Neural cell (in vitro differentiated cells): ENCODE measurements at regions not wholly inside any gene's neighbourhood (a gene's known extent, or its start where the extent isn't known, plus 50 kb on each side); places are given as distances from the start of the nearest gene placed in this dataset.

Source experiments
- CTCF ChIP-seq: fragments of 450-650 bp; IDR thresholded peaks from 2 replicates; pipeline ENCODE4 v1.5.1; 2014; ENCODE audit warnings: antibody characterized with exemption, mild to moderate bottlenecking, moderate library complexity; ENCODE audit not compliant: poor library complexity, severe bottlenecking
- EP300 ChIP-seq: fragments of 450-650 bp; conservative IDR thresholded peaks from 2 replicates; pipeline ENCODE4 v1.6.1; 2014; ENCODE audit warnings: antibody characterized with exemption, mild to moderate bottlenecking, moderate library complexity; ENCODE audit not compliant: poor library complexity, severe bottlenecking
- EZH2 ChIP-seq: fragments of 200-600, 300-800 bp; shearing (Covaris generic), sonication (generic); IDR thresholded peaks from 2 replicates; pipeline ENCODE4 v1.6.1; 2014; ENCODE audit warnings: antibody characterized with exemption, low read length, borderline replicate concordance, mild to moderate bottlenecking; ENCODE audit not compliant: insufficient read depth, poor library complexity, severe bottlenecking
- POLR2AphosphoS5 ChIP-seq: IDR thresholded peaks from 2 replicates; pipeline ENCODE4 v1.6.1; 2012
- RAD21 ChIP-seq: fragments of 450-650 bp; conservative IDR thresholded peaks from 2 replicates; pipeline ENCODE4 v1.6.1; 2014; ENCODE audit warnings: antibody characterized with exemption, mild to moderate bottlenecking, moderate library complexity
- SMC3 ChIP-seq: fragments of 450-650 bp; conservative IDR thresholded peaks from 2 replicates; pipeline ENCODE4 v1.6.1; 2014; ENCODE audit warnings: antibody characterized with exemption, mild to moderate bottlenecking, moderate library complexity; ENCODE audit not compliant: poor library complexity
- TAF1 ChIP-seq: IDR thresholded peaks from 2 replicates; pipeline ENCODE4 v1.6.1; 2012; ENCODE audit warnings: low read depth

DNA sequence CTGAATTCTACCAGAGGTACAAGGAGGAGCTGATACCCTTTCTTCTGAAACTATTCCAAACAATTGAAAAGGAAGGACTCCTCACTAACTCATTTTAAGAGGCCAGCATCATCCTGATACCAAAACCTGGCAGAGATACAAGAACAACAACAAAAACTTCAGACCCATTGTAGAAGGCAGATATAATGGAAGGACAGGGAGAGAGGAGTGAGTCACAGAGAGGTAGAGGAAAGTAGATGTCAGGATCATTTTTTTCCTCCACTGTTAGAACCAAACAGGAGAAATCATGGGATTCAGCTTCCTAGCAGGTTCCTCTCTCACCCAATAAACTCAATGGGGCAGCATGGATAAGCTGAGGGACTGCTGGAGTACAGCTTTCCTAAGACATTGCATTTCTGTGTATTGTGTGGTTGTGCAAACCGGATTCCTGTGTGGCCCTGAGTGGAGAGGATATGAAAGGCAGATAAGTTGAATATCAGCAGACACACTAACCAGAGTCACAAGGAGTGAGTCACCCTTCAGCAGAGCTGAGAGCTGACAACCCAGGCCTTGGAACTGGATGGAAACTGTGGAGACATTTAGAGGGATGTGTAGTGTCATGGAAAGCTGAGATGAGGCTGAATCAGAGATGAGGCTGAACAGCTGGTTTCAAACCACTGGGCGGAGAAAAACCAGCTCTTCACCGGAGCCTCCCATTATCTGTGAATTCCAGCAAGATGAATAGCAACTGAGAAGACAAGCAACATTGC lies 60.9 kb upstream of the MMADHC start:
- TF ChIP-seq CTCF (no peak), RAD21 (no peak), POLR2AphosphoS5 (no peak), TAF1 (no peak), SMC3 (no peak), EZH2 (no peak), EP300 (no peak)
